ENCODE measurements at regions not wholly inside any gene's neighbourhood (a gene's known extent, or its start where the extent isn't known, plus 50 kb on each side); places are given as distances from the start of the nearest gene placed in this dataset.

- H3K36me3 ChIP-seq (ENCODE audit: control insufficient read depth, insufficient read depth, low read length) = no peaks in the 10 kb centered on the region
- no peak overlapping the region for H3K4me3 ChIP-seq (ENCODE audit: low read depth, low read length)
- no peak overlapping the region for H3K9ac ChIP-seq (ENCODE audit: low read depth, low read length)
- no peak overlapping the region for H3K27ac ChIP-seq (ENCODE audit: low read depth, low read length)
- no peaks in the 10 kb centered on the region for H3K27me3 ChIP-seq (ENCODE audit: control insufficient read depth, insufficient read depth, low read length)
- H3K9me3 ChIP-seq (ENCODE audit: control insufficient read depth, insufficient read depth, low read length) = no peaks in the 10 kb centered on the region
- H3K4me1 ChIP-seq (ENCODE audit: control insufficient read depth, insufficient read depth, low read length) = peaks cover 2% of the 10 kb centered on the region; the same call in 1 of the 2 replicates
Observed at GRCh38 chr3:137259701-137260100, 301.9 kb downstream of the IL20RB start.

- H3K9me3 ChIP-seq (ENCODE audit: control insufficient read depth, insufficient read depth, low read length) = no peaks in the 10 kb centered on the region
- H3K4me3 ChIP-seq (ENCODE audit: low read depth, low read length) = no peak overlapping the region
- H3K36me3 ChIP-seq (ENCODE audit: control insufficient read depth, insufficient read depth, low read length) = no peaks in the 10 kb centered on the region
- H3K27me3 ChIP-seq (ENCODE audit: control insufficient read depth, insufficient read depth, low read length) = no peaks in the 10 kb centered on the region
- H3K27ac ChIP-seq (ENCODE audit: low read depth, low read length) = no peak overlapping the region
- H3K4me1 ChIP-seq (ENCODE audit: control insufficient read depth, insufficient read depth, low read length) = peaks cover 2% of the 10 kb centered on the region
- no peak overlapping the region for H3K9ac ChIP-seq (ENCODE audit: low read depth, low read length)
Observed at GRCh38 chr3:137264071-137264820, 306.5 kb downstream of the IL20RB start.

GRCh38 chr3:137264843-137265330, 307.1 kb downstream of the IL20RB start:
- H3K9me3 ChIP-seq (ENCODE audit: control insufficient read depth, insufficient read depth, low read length) = no peaks in the 10 kb centered on the region
- no peak overlapping the region for H3K27ac ChIP-seq (ENCODE audit: low read depth, low read length)
- H3K9ac ChIP-seq (ENCODE audit: low read depth, low read length) = no peak overlapping the region
- H3K4me3 ChIP-seq (ENCODE audit: low read depth, low read length) = no peak overlapping the region
- peaks cover 2% of the 10 kb centered on the region for H3K4me1 ChIP-seq (ENCODE audit: control insufficient read depth, insufficient read depth, low read length)
- no peaks in the 10 kb centered on the region for H3K27me3 ChIP-seq (ENCODE audit: control insufficient read depth, insufficient read depth, low read length)
- no peaks in the 10 kb centered on the region for H3K36me3 ChIP-seq (ENCODE audit: control insufficient read depth, insufficient read depth, low read length)

GRCh38 chr3:137282871-137283270, 325.1 kb downstream of the IL20RB start:
- Histone ChIP-seq H3K4me3 (ENCODE audit: low read depth, low read length) (no peak overlapping the region), H3K27ac (ENCODE audit: low read depth, low read length) (no peak overlapping the region), H3K4me1 (ENCODE audit: control insufficient read depth, insufficient read depth, low read length) (0 out of 2 replicates have a peak, but pooled peaks cover 8% of the 10 kb centered on the region), H3K9ac (ENCODE audit: low read depth, low read length) (no peak overlapping the region), H3K27me3 (ENCODE audit: control insufficient read depth, insufficient read depth, low read length) (no peaks in the 10 kb centered on the region), H3K9me3 (ENCODE audit: control insufficient read depth, insufficient read depth, low read length) (no peaks in the 10 kb centered on the region), H3K36me3 (ENCODE audit: control insufficient read depth, insufficient read depth, low read length) (no peaks in the 10 kb centered on the region)

- H3K36me3 ChIP-seq (ENCODE audit: control insufficient read depth, insufficient read depth, low read length) = no peaks in the 10 kb centered on the region
- no peak overlapping the region for H3K27ac ChIP-seq (ENCODE audit: low read depth, low read length)
- H3K4me3 ChIP-seq (ENCODE audit: low read depth, low read length) = no peak overlapping the region
- no peaks in the 10 kb centered on the region for H3K27me3 ChIP-seq (ENCODE audit: control insufficient read depth, insufficient read depth, low read length)
- H3K9ac ChIP-seq (ENCODE audit: low read depth, low read length) = no peak overlapping the region
- H3K4me1 ChIP-seq (ENCODE audit: control insufficient read depth, insufficient read depth, low read length) = 0 out of 2 replicates have a peak, but pooled peaks cover 8% of the 10 kb centered on the region
- no peaks in the 10 kb centered on the region for H3K9me3 ChIP-seq (ENCODE audit: control insufficient read depth, insufficient read depth, low read length)
Observed at GRCh38 chr3:137285924-137286323, 328.1 kb downstream of the IL20RB start.

GRCh38 chr3:137293086-137293485, 335.3 kb downstream of the IL20RB start:
- Histone ChIP-seq H3K4me3 (ENCODE audit: low read depth, low read length) (no peak overlapping the region), H3K27ac (ENCODE audit: low read depth, low read length) (no peak overlapping the region), H3K9ac (ENCODE audit: low read depth, low read length) (no peak overlapping the region)

GRCh38 chr3:137294139-137294538, 336.4 kb downstream of the IL20RB start:
- H3K9me3 ChIP-seq (ENCODE audit: control insufficient read depth, insufficient read depth, low read length) = no peaks in the 10 kb centered on the region
- no peak overlapping the region for H3K4me3 ChIP-seq (ENCODE audit: low read depth, low read length)
- H3K27me3 ChIP-seq (ENCODE audit: control insufficient read depth, insufficient read depth, low read length) = no peaks in the 10 kb centered on the region
- H3K4me1 ChIP-seq (ENCODE audit: control insufficient read depth, insufficient read depth, low read length) = peaks cover 25% of the 10 kb centered on the region
- H3K27ac ChIP-seq (ENCODE audit: low read depth, low read length) = peak overlapping the region; percentile 80
- H3K36me3 ChIP-seq (ENCODE audit: control insufficient read depth, insufficient read depth, low read length) = no peaks in the 10 kb centered on the region
- no peak overlapping the region for H3K9ac ChIP-seq (ENCODE audit: low read depth, low read length)

More at GRCh38 chr3:137293086-137293485, 335.3 kb downstream of the IL20RB start:
- Histone ChIP-seq H3K27me3 (ENCODE audit: control insufficient read depth, insufficient read depth, low read length) (no peaks in the 10 kb centered on the region), H3K4me1 (ENCODE audit: control insufficient read depth, insufficient read depth, low read length) (peaks cover 25% of the 10 kb centered on the region), H3K36me3 (ENCODE audit: control insufficient read depth, insufficient read depth, low read length) (no peaks in the 10 kb centered on the region), H3K9me3 (ENCODE audit: control insufficient read depth, insufficient read depth, low read length) (no peaks in the 10 kb centered on the region)

GRCh38 chr3:137294839-137295238, 337.1 kb downstream of the IL20RB start:
- Histone ChIP-seq H3K4me1 (ENCODE audit: control insufficient read depth, insufficient read depth, low read length) (peaks cover 25% of the 10 kb centered on the region), H3K27me3 (ENCODE audit: control insufficient read depth, insufficient read depth, low read length) (no peaks in the 10 kb centered on the region), H3K9ac (ENCODE audit: low read depth, low read length) (no peak overlapping the region), H3K9me3 (ENCODE audit: control insufficient read depth, insufficient read depth, low read length) (no peaks in the 10 kb centered on the region), H3K36me3 (ENCODE audit: control insufficient read depth, insufficient read depth, low read length) (no peaks in the 10 kb centered on the region), H3K27ac (ENCODE audit: low read depth, low read length) (peak overlapping the region; percentile 80), H3K4me3 (ENCODE audit: low read depth, low read length) (0 out of 2 replicates have a peak overlapping the region, but pooled peaks have one; percentile 7)

GRCh38 chr3:137295336-137295735, 337.6 kb downstream of the IL20RB start:
- peaks cover 25% of the 10 kb centered on the region for H3K4me1 ChIP-seq (ENCODE audit: control insufficient read depth, insufficient read depth, low read length)
- no peak overlapping the region for H3K9ac ChIP-seq (ENCODE audit: low read depth, low read length)
- no peaks in the 10 kb centered on the region for H3K27me3 ChIP-seq (ENCODE audit: control insufficient read depth, insufficient read depth, low read length)
- H3K4me3 ChIP-seq (ENCODE audit: low read depth, low read length) = no peak overlapping the region
- no peaks in the 10 kb centered on the region for H3K9me3 ChIP-seq (ENCODE audit: control insufficient read depth, insufficient read depth, low read length)
- H3K36me3 ChIP-seq (ENCODE audit: control insufficient read depth, insufficient read depth, low read length) = no peaks in the 10 kb centered on the region
- H3K27ac ChIP-seq (ENCODE audit: low read depth, low read length) = peak overlapping the region; percentile 48

- Histone ChIP-seq H3K27me3 (ENCODE audit: control insufficient read depth, insufficient read depth, low read length) (no peaks in the 10 kb centered on the region), H3K4me3 (ENCODE audit: low read depth, low read length) (no peak overlapping the region), H3K4me1 (ENCODE audit: control insufficient read depth, insufficient read depth, low read length) (peaks cover 25% of the 10 kb centered on the region), H3K36me3 (ENCODE audit: control insufficient read depth, insufficient read depth, low read length) (no peaks in the 10 kb centered on the region), H3K27ac (ENCODE audit: low read depth, low read length) (peak overlapping the region; percentile 48), H3K9ac (ENCODE audit: low read depth, low read length) (no peak overlapping the region), H3K9me3 (ENCODE audit: control insufficient read depth, insufficient read depth, low read length) (no peaks in the 10 kb centered on the region)
Observed at GRCh38 chr3:137296116-137296515, 338.3 kb downstream of the IL20RB start.

- Histone ChIP-seq H3K27me3 (ENCODE audit: control insufficient read depth, insufficient read depth, low read length) (no peaks in the 10 kb centered on the region), H3K9ac (ENCODE audit: low read depth, low read length) (no peak overlapping the region), H3K27ac (ENCODE audit: low read depth, low read length) (no peak overlapping the region), H3K4me3 (ENCODE audit: low read depth, low read length) (no peak overlapping the region), H3K9me3 (ENCODE audit: control insufficient read depth, insufficient read depth, low read length) (no peaks in the 10 kb centered on the region), H3K4me1 (ENCODE audit: control insufficient read depth, insufficient read depth, low read length) (peaks cover 25% of the 10 kb centered on the region), H3K36me3 (ENCODE audit: control insufficient read depth, insufficient read depth, low read length) (no peaks in the 10 kb centered on the region)
Observed at GRCh38 chr3:137297770-137298169, 340.0 kb downstream of the IL20RB start.

Measured in HUES48 (cell line).